Adrenal gland (tissue), 5 donors: ENCODE measurements at regions not wholly inside any gene's neighbourhood (a gene's known extent, or its start where the extent isn't known, plus 50 kb on each side); places are given as distances from the start of the nearest gene placed in this dataset.

Source experiments
- POLR2A ChIP-seq, 2 donors: fragments of 450-650 bp; IDR thresholded peaks; one replicate each; pipeline ENCODE4 v1.6.1; 2017; ENCODE audit warnings: antibody characterized with exemption in 2 of 2, mild to moderate bottlenecking in 2 of 2, moderate library complexity in 1 of 2
- TF ChIP-seq, protein P1 (sequence below), 6 experiments: fragments of 450-650 bp in 4 of 6; fragments of 200-600 bp in 2 of 6; sonication (generic) in 1 of 6; IDR thresholded peaks; 1 replicate in 5 of 6; 2 replicates in 1 of 6; pipeline versions ENCODE4 v1.5.1 to v1.8.0; 2016 to 2021; ENCODE audit warnings: antibody characterized with exemption in 6 of 6, mild to moderate bottlenecking in 2 of 6, moderate library complexity in 1 of 6
- donor health status: DM: no; HTN: no; CAD: no.

DNA sequence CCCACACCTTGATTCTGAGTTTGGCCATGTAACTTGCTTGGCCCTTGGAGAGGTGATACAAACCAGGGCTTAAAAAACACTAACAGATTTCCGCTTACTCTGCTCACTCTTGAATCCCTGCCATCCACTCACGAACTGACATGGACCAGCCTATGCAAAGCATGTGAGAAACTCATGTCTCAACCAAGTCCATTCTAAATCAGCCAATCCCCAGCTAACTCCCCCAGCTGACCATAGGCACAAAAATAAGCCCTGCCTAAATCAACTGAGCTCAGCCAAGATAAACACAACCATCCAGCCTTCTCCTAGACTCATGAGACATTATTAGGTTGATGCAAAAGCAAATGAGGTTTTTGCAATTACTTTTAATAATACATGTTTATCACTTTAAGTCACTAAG is 353.9 kb upstream of the TBX3 start:
- TF ChIP-seq, protein P1, sequence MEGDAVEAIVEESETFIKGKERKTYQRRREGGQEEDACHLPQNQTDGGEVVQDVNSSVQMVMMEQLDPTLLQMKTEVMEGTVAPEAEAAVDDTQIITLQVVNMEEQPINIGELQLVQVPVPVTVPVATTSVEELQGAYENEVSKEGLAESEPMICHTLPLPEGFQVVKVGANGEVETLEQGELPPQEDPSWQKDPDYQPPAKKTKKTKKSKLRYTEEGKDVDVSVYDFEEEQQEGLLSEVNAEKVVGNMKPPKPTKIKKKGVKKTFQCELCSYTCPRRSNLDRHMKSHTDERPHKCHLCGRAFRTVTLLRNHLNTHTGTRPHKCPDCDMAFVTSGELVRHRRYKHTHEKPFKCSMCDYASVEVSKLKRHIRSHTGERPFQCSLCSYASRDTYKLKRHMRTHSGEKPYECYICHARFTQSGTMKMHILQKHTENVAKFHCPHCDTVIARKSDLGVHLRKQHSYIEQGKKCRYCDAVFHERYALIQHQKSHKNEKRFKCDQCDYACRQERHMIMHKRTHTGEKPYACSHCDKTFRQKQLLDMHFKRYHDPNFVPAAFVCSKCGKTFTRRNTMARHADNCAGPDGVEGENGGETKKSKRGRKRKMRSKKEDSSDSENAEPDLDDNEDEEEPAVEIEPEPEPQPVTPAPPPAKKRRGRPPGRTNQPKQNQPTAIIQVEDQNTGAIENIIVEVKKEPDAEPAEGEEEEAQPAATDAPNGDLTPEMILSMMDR (IDR thresholded peaks at IDR 0.05): no peak
- no peak for TF ChIP-seq POLR2A (IDR thresholded peaks at IDR 0.05)
